ENCODE measurements at regions not wholly inside any gene's neighbourhood (a gene's known extent, or its start where the extent isn't known, plus 50 kb on each side); places are given as distances from the start of the nearest gene placed in this dataset.
"Not testable (repeated sequence)": the region's sequence is repeated elsewhere in the genome, so short reads cannot be mapped to it uniquely, and the experiment has no call there.

DNA sequence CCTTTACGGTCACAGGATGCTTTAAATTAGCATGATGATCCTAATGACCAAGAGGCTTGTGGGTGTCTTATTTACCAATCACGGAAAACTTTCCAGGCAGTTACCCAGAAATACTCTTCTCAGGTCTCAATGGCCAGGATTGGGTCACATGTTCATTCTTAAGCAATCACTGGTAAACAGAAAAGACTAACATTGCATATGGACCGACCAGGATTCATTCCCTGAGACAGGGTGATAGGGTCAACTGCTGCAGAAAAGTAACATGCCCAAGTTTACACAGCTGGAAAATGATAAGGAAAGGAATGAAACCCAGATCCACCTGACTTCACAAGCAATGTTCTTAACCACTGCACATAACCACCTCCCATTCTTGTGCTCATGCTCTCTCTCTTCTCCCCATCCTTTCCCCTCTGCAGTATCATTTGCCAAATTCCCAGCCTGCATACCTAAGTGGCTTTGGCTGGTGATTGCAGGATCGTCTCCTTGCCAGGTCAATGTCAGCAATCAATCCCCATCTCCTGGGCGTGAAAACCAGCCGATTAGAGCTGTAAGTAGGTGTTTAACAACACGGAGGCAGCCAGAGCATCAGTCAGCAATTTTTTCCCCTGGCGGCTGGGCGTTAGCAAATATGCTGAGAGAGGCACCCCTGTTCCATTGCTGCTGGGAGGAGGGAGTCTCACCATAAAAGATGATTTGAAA, 219.4 kb downstream of the NMUR2 start:
- Mint-ChIP-seq H3K4me1 (ENCODE audit: low read depth in 2 of 2) (no peaks in the 10 kb centered on the region), H3K9me3 (peaks cover 6% of the 10 kb centered on the region), H3K27me3 (peaks cover 0 to 43% of the 10 kb centered on the region in 2 donors), H3K27ac (no peak overlapping the region), H3K36me3 (peaks cover 5% of the 10 kb centered on the region), H3K4me3 (no peak overlapping the region)
- DNase-seq (ENCODE audit: low spot score) (no peak), ATAC-seq (no peak)

GRCh38 chr5:152184266-152184665, 220.8 kb downstream of the NMUR2 start:
- Mint-ChIP-seq H3K4me3 (no peak overlapping the region), H3K36me3 (peaks cover 5% of the 10 kb centered on the region), H3K4me1 (ENCODE audit: low read depth in 2 of 2) (no peaks in the 10 kb centered on the region), H3K9me3 (peaks cover 7% of the 10 kb centered on the region), H3K27me3 (peaks cover 0 to 43% of the 10 kb centered on the region in 2 donors), H3K27ac (no peak overlapping the region)
- DNase-seq (ENCODE audit: low spot score) (no peak), ATAC-seq (no peak)

DNA sequence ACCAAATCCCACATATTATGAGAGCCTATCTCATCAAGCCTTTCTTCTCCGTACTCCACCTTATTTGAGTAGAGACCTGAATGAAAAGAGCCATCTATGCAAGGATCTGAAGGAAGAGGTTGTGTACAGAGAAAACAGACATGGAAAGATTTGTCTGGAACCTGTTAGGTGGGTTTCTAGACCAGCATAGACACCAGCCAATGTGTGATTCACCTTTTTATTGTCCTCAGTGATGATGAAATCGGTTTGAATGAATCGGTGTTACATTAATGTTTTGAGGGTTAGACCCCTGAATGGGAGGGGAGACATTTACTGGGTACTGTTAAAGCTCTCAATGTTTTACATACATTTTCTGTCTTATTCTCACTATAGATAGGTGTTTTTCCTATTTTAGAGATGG, 223.6 kb downstream of the NMUR2 start:
- Mint-ChIP-seq H3K36me3 (no peaks in the 10 kb centered on the region), H3K9me3 (peaks cover 7% of the 10 kb centered on the region), H3K27ac (no peak overlapping the region), H3K27me3 (peaks cover 0 to 36% of the 10 kb centered on the region in 2 donors), H3K4me1 (ENCODE audit: low read depth in 2 of 2) (no peaks in the 10 kb centered on the region), H3K4me3 (no peak overlapping the region)
- DNase-seq (ENCODE audit: low spot score) (no peak), ATAC-seq (no peak)

GRCh38 chr5:152178350-152178699, 226.8 kb downstream of the NMUR2 start:
- H3K9me3 Mint-ChIP-seq, result peaks cover 7% of the 10 kb centered on the region
- no peak overlapping the region for H3K4me3 Mint-ChIP-seq
- ATAC-seq (no peak), DNase-seq (ENCODE audit: low spot score) (no peak)
- no peak overlapping the region for H3K27ac Mint-ChIP-seq
- H3K36me3 Mint-ChIP-seq, result no peaks in the 10 kb centered on the region
- no peaks in the 10 kb centered on the region for H3K4me1 Mint-ChIP-seq (ENCODE audit: low read depth in 2 of 2)
- H3K27me3 Mint-ChIP-seq, result peaks cover 0 to 18% of the 10 kb centered on the region in 2 donors

DNA sequence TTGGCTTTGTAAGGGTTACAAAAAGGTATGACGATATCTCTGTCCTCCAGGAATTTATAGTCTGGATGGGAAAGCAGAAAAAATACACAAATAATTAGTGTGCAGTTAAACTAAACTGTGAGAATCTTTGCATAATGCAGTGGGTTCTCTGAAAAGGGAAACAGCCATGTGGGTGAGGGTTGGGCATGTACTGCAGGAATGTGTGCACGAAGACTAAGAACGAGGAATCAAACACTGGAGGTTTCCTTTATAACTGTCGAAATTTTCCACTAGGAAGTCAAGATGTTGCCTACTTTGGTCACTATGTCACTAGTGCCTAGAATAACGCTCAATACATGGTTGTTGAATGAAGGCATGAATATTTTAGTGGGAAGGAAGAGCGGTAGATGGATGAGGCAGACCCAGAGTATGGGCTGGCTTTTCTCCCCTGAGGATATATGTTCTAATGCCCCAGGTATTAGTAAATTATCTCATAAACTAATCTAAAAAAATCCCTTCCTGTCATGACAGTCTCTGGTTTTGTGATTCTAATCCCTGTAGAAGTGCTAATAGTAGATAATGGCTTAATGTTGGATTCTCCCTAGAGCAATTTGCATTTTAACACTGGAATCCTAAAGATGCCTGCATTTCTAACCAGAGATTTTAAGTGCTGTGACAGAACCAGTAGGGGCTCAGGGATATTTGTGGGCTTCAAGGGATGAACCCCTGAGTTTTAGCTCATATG, 227.3 kb downstream of the NMUR2 start:
- ATAC-seq, result no peak
- H3K9me3 Mint-ChIP-seq, result peaks cover 7% of the 10 kb centered on the region
- H3K27me3 Mint-ChIP-seq, result peaks cover 0 to 12% of the 10 kb centered on the region in 2 donors
- DNase-seq (ENCODE audit: low spot score), result no peak
- no peak overlapping the region for H3K27ac Mint-ChIP-seq
- no peaks in the 10 kb centered on the region for H3K4me1 Mint-ChIP-seq (ENCODE audit: low read depth in 2 of 2)
- no peaks in the 10 kb centered on the region for H3K36me3 Mint-ChIP-seq
- H3K4me3 Mint-ChIP-seq, result no peak overlapping the region

GRCh38 chr5:152171888-152172287, 233.2 kb downstream of the NMUR2 start:
- H3K27me3 Mint-ChIP-seq, result peaks cover 2 to 25% of the 10 kb centered on the region in 2 donors
- no peak for DNase-seq (ENCODE audit: low spot score)
- H3K27ac Mint-ChIP-seq, result no peak overlapping the region
- H3K36me3 Mint-ChIP-seq, result no peaks in the 10 kb centered on the region
- H3K4me1 Mint-ChIP-seq (ENCODE audit: low read depth in 2 of 2), result no peaks in the 10 kb centered on the region
- no peak overlapping the region for H3K4me3 Mint-ChIP-seq
- no peak for ATAC-seq
- H3K9me3 Mint-ChIP-seq, result no peaks in the 10 kb centered on the region

GRCh38 chr5:152170350-152170749, 234.7 kb downstream of the NMUR2 start:
- Mint-ChIP-seq H3K36me3 (no peaks in the 10 kb centered on the region), H3K4me3 (no peak overlapping the region), H3K4me1 (ENCODE audit: low read depth in 2 of 2) (no peaks in the 10 kb centered on the region), H3K9me3 (no peaks in the 10 kb centered on the region), H3K27me3 (peaks cover 2 to 25% of the 10 kb centered on the region in 2 donors), H3K27ac (no peak overlapping the region)
- ATAC-seq, result no peak
- no peak for DNase-seq (ENCODE audit: low spot score)

DNA sequence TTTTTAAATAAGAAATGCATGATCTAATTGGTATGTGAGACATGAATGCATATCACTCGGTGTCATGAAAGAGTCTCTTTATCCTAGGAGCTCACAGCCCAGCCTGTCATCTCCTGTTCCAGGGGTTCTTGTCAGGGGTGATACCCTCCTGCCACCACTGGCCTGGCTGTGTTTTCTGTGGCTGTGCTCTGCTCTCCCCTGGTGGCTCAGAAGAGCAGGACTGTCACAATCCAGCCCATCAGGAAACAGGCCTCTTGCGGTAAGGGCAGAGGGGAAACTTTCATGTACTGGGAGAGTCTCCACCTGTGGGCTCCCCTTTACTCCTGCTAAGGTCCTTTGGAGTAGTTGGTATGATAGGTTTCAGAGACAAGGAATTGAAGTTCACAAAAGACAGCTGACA, 240.2 kb upstream of the GLRA1 start:
- no peak for ATAC-seq
- Mint-ChIP-seq H3K27ac (no peak overlapping the region), H3K36me3 (no peaks in the 10 kb centered on the region), H3K27me3 (peaks cover 2 to 6% of the 10 kb centered on the region in 2 donors), H3K4me1 (ENCODE audit: low read depth in 2 of 2) (no peaks in the 10 kb centered on the region), H3K4me3 (no peak overlapping the region), H3K9me3 (no peaks in the 10 kb centered on the region)
- no peak for DNase-seq (ENCODE audit: low spot score)

DNA sequence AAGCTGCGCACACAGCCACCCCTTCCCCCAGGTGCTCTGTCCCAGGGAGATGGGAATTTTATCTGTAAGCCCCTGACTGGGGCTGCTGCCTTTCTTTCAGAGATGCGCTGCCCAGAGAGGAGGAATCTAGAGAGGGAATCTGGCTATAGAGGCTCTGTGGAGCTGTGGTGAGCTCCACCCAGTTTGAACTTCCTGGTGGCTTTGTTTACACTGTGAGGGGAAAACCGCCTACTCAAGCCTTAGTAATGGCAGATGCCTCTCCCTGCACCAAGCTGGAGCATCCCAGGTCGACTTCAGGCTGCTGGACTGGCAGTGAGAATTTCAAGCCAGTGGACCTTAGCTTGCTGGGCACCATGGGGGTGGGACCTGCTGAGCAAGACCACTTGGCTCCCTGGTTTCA, 235.2 kb upstream of the GLRA1 start:
- Mint-ChIP-seq H3K36me3 (peaks cover 17% of the 10 kb centered on the region), H3K27me3 (peaks cover 4 to 19% of the 10 kb centered on the region in 2 donors)
- not testable (repeated sequence) for DNase-seq (ENCODE audit: low spot score); H3K4me3 Mint-ChIP-seq; H3K9me3 Mint-ChIP-seq; H3K27ac Mint-ChIP-seq; H3K4me1 Mint-ChIP-seq (ENCODE audit: low read depth in 2 of 2); ATAC-seq

- H3K4me1 Mint-ChIP-seq (ENCODE audit: low read depth in 2 of 2); H3K9me3 Mint-ChIP-seq; ATAC-seq; H3K27ac Mint-ChIP-seq; DNase-seq (ENCODE audit: low spot score); H3K4me3 Mint-ChIP-seq: not testable (repeated sequence)
- H3K36me3 Mint-ChIP-seq, result peaks cover 17% of the 10 kb centered on the region
- H3K27me3 Mint-ChIP-seq, result peaks cover 4 to 19% of the 10 kb centered on the region in 2 donors
Observed at GRCh38 chr5:152154452-152154851, 229.8 kb upstream of the GLRA1 start.

GRCh38 chr5:152151940-152152339, 227.3 kb upstream of the GLRA1 start:
- Mint-ChIP-seq H3K27ac (no peak overlapping the region), H3K4me1 (ENCODE audit: low read depth in 2 of 2) (no peaks in the 10 kb centered on the region), H3K4me3 (no peak overlapping the region), H3K9me3 (peaks cover 3% of the 10 kb centered on the region), H3K36me3 (no peaks in the 10 kb centered on the region), H3K27me3 (peaks cover 1 to 3% of the 10 kb centered on the region in 2 donors)
- no peak for DNase-seq (ENCODE audit: low spot score)
- no peak for ATAC-seq

GRCh38 chr5:152151113-152151512, 226.5 kb upstream of the GLRA1 start:
- Mint-ChIP-seq H3K27ac (no peak overlapping the region), H3K27me3 (peaks cover 3 to 4% of the 10 kb centered on the region in 2 donors)
- ATAC-seq, result no peak

GRCh38 chr5:152147286-152147685, 222.6 kb upstream of the GLRA1 start:
- ATAC-seq, result no peak
- Mint-ChIP-seq H3K4me1 (ENCODE audit: low read depth in 2 of 2) (no peaks in the 10 kb centered on the region), H3K27ac (no peak overlapping the region), H3K36me3 (no peaks in the 10 kb centered on the region), H3K4me3 (no peak overlapping the region), H3K27me3 (peaks cover 3 to 6% of the 10 kb centered on the region in 2 donors), H3K9me3 (no peaks in the 10 kb centered on the region)
- DNase-seq (ENCODE audit: low spot score), result no peak

More at GRCh38 chr5:152151113-152151512, 226.5 kb upstream of the GLRA1 start:
- no peak overlapping the region for H3K4me3 Mint-ChIP-seq
- no peak for DNase-seq (ENCODE audit: low spot score)
- no peaks in the 10 kb centered on the region for H3K36me3 Mint-ChIP-seq
- peaks cover 3% of the 10 kb centered on the region for H3K9me3 Mint-ChIP-seq
- no peaks in the 10 kb centered on the region for H3K4me1 Mint-ChIP-seq (ENCODE audit: low read depth in 2 of 2)

GRCh38 chr5:152146566-152146965, 221.9 kb upstream of the GLRA1 start:
- Mint-ChIP-seq H3K4me3 (no peak overlapping the region), H3K36me3 (no peaks in the 10 kb centered on the region), H3K9me3 (no peaks in the 10 kb centered on the region), H3K4me1 (ENCODE audit: low read depth in 2 of 2) (no peaks in the 10 kb centered on the region), H3K27ac (no peak overlapping the region), H3K27me3 (peaks cover 3 to 6% of the 10 kb centered on the region in 2 donors)
- DNase-seq (ENCODE audit: low spot score), result no peak
- ATAC-seq, result no peak
